NCI-H460 (cell line): ENCODE measurements at regions not wholly inside any gene's neighbourhood (a gene's known extent, or its start where the extent isn't known, plus 50 kb on each side); places are given as distances from the start of the nearest gene placed in this dataset.
"Not testable (repeated sequence)": the region's sequence is repeated elsewhere in the genome, so short reads cannot be mapped to it uniquely, and the experiment has no call there.

Source experiments
- DNase-seq: peaks from one replicate; pipeline ENCODE4 v3.0.0-alpha.2; 2016; ENCODE audit warnings: low read depth; ENCODE audit errors: extremely low read depth

- no peak for DNase-seq
These were observed 1030.3 kb downstream of the FSCB start for GRCh38 chr14:43476822-43477221.

GRCh38 chr14:43475757-43476156 is 1031.3 kb downstream of the FSCB start:
- no peak for DNase-seq

GRCh38 chr14:43471595-43471994 is 1035.5 kb downstream of the FSCB start:
- no peak for DNase-seq

GRCh38 chr14:43464968-43465367 is 1042.1 kb downstream of the FSCB start:
- no peak for DNase-seq

- no peak for DNase-seq
These were observed 1057.8 kb downstream of the FSCB start for GRCh38 chr14:43449291-43449690.

GRCh38 chr14:43438056-43438455 is 1069.0 kb downstream of the FSCB start:
- no peak for DNase-seq

GRCh38 chr14:43418324-43418723 is 1088.8 kb downstream of the FSCB start:
- no peak for DNase-seq

GRCh38 chr14:43413084-43413483 is 1094.0 kb downstream of the FSCB start:
- DNase-seq: no peak

GRCh38 chr14:43411841-43412240 is 1095.2 kb downstream of the FSCB start:
- no peak for DNase-seq

- no peak for DNase-seq
These were observed 1096.5 kb downstream of the FSCB start for GRCh38 chr14:43410631-43411030.

- no peak for DNase-seq
These were observed 1098.6 kb downstream of the FSCB start for GRCh38 chr14:43408472-43408871.

- DNase-seq: no peak
These were observed 1099.4 kb downstream of the FSCB start for GRCh38 chr14:43407706-43408105.

GRCh38 chr14:43406931-43407330 is 1100.2 kb downstream of the FSCB start:
- no peak for DNase-seq

- DNase-seq: no peak
These were observed 1107.8 kb downstream of the FSCB start for GRCh38 chr14:43399289-43399688.

GRCh38 chr14:43370565-43370896 is 1136.6 kb downstream of the FSCB start:
- not testable (repeated sequence) for DNase-seq

GRCh38 chr14:43369710-43370564 is 1137.1 kb downstream of the FSCB start:
- DNase-seq: no peak

GRCh38 chr14:43362586-43362985 is 1144.5 kb downstream of the FSCB start:
- DNase-seq: no peak

GRCh38 chr14:43361751-43362150 is 1145.3 kb downstream of the FSCB start:
- no peak for DNase-seq

GRCh38 chr14:43360239-43360638 is 1146.8 kb downstream of the FSCB start:
- no peak for DNase-seq

GRCh38 chr14:43359317-43359716 is 1147.8 kb downstream of the FSCB start:
- no peak for DNase-seq

- DNase-seq: no peak
These were observed 1150.0 kb downstream of the FSCB start for GRCh38 chr14:43356979-43357545.

- no peak for DNase-seq
These were observed 1150.7 kb downstream of the FSCB start for GRCh38 chr14:43356382-43356781.

GRCh38 chr14:43341921-43342320 is 1165.2 kb downstream of the FSCB start:
- DNase-seq: no peak
